Liver (tissue), 3 donors: ENCODE measurements at regions not wholly inside any gene's neighbourhood (a gene's known extent, or its start where the extent isn't known, plus 50 kb on each side); places are given as distances from the start of the nearest gene placed in this dataset.

Experiments used
- CTCF ChIP-seq: fragments of 150-350 bp; IDR thresholded peaks from 2 replicates; pipeline ENCODE4 v1.5.1; 2017; ENCODE audit warnings: improper control_type of control experiment, low read depth, low read length; ENCODE audit not compliant: missing input control
- MAX ChIP-seq: IDR thresholded peaks from 2 replicates; pipeline ENCODE4 v1.6.1; 2016; ENCODE audit warnings: antibody characterized with exemption
- REST ChIP-seq: IDR thresholded peaks from 2 replicates; pipeline ENCODE4 v1.6.1; 2016; ENCODE audit warnings: antibody characterized with exemption, mild to moderate bottlenecking
- TAF1 ChIP-seq: conservative IDR thresholded peaks from 2 replicates; pipeline ENCODE4 v1.6.1; 2016; ENCODE audit warnings: antibody characterized with exemption, mild to moderate bottlenecking
- donor health status: healthy.
- donor health status: healthy.

DNA sequence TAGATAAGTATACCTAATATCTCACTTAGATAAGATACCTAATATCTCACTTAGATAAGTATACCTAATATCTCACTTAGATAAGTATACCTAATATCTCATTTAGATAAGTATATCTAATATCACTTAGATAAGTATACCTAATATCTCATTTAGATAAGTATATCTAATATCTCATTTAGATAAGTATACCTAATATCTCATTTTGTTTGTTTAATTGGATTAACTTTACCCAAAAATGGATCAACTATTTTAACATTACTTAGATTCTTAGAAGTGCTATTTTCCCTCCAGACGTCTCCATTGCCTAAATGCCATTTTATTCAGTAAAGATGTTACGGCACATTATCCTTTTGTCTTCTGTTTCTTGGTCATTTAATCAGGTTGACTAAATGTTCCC, 346.4 kb downstream of the CHRM3 start:
- TF ChIP-seq CTCF = no peak
- no peak for TF ChIP-seq TAF1
- no peak for TF ChIP-seq MAX
- no peak for TF ChIP-seq REST
